GM23248 (cell line): ENCODE measurements at regions not wholly inside any gene's neighbourhood (a gene's known extent, or its start where the extent isn't known, plus 50 kb on each side); places are given as distances from the start of the nearest gene placed in this dataset.

Experiments
- DNase-seq: peaks from one replicate; pipeline ENCODE4 v3.0.0-alpha.2; 2015
- H2AFZ ChIP-seq: fragments of 200-600 bp; sonication (generic); 2 replicates; pipeline ENCODE4 v1.6.1; 2016; ENCODE audit warnings: antibody characterized with exemption
- H3F3A ChIP-seq: fragments of 200-600 bp; sonication (generic); 2 replicates; pipeline ENCODE4 v1.6.1; 2016; ENCODE audit warnings: mild to moderate bottlenecking, antibody characterized with exemption, mixed run types; ENCODE audit not compliant: insufficient read depth
- H3K27ac ChIP-seq: fragments of 200-600 bp; sonication (generic); 2 replicates; pipeline ENCODE4 v1.5.1; 2016; ENCODE audit warnings: mild to moderate bottlenecking
- H3K27me3 ChIP-seq: fragments of 200-600 bp; sonication (generic); replicated peaks from 2 replicates; pipeline ENCODE4 v1.6.1; 2016; ENCODE audit warnings: mild to moderate bottlenecking; ENCODE audit not compliant: insufficient read depth
- H3K36me3 ChIP-seq: fragments of 200-600 bp; sonication (generic); 2 replicates; pipeline ENCODE4 v1.6.1; 2016; ENCODE audit warnings: low read depth, mild to moderate bottlenecking
- H3K4me1 ChIP-seq: fragments of 200-600 bp; sonication (generic); 2 replicates; pipeline ENCODE4 v1.6.1; 2016; ENCODE audit warnings: mild to moderate bottlenecking; ENCODE audit not compliant: insufficient read depth
- H3K4me2 ChIP-seq: fragments of 200-600 bp; sonication (generic); one replicate; pipeline ENCODE4 v1.6.1; 2016; ENCODE audit warnings: mild to moderate bottlenecking; ENCODE audit not compliant: unreplicated experiment
- H3K4me3 ChIP-seq: fragments of 200-600 bp; sonication (generic); 2 replicates; pipeline ENCODE4 v1.5.1; 2016; ENCODE audit warnings: mild to moderate bottlenecking
- H3K79me2 ChIP-seq: fragments of 200-600 bp; sonication (generic); 2 replicates; pipeline ENCODE4 v1.6.1; 2016; ENCODE audit warnings: mild to moderate bottlenecking; ENCODE audit not compliant: insufficient read depth
- H3K9ac ChIP-seq: fragments of 200-600 bp; sonication (generic); 2 replicates; pipeline ENCODE4 v1.6.1; 2016; ENCODE audit warnings: mild to moderate bottlenecking
- H3K9me2 ChIP-seq: fragments of 200-600 bp; sonication (generic); 2 replicates; pipeline ENCODE4 v1.6.1; 2016; ENCODE audit warnings: mixed run types, mild to moderate bottlenecking, moderate library complexity; ENCODE audit not compliant: insufficient read depth
- H3K9me3 ChIP-seq: fragments of 200-600 bp; sonication (generic); one replicate; pipeline ENCODE4 v1.6.1; 2017; ENCODE audit warnings: low read depth
- H4K20me1 ChIP-seq: fragments of 200-600 bp; sonication (generic); 2 replicates; pipeline ENCODE4 v1.6.0; 2016; ENCODE audit not compliant: insufficient read depth
- EZH2 ChIP-seq: fragments of 200-600 bp; sonication (generic); IDR thresholded peaks from 2 replicates; pipeline ENCODE4 v1.6.1; 2018; ENCODE audit warnings: antibody characterized with exemption, mild to moderate bottlenecking; ENCODE audit not compliant: insufficient read depth, poor library complexity, severe bottlenecking
- EZH2phosphoT487 ChIP-seq: fragments of 200-600 bp; sonication (generic); IDR thresholded peaks from 2 replicates; pipeline ENCODE4 v1.6.1; 2018; ENCODE audit warnings: antibody characterized with exemption, moderate library complexity, mild to moderate bottlenecking, low read depth; ENCODE audit not compliant: insufficient read depth
- WGBS, 2 experiments: methylation state at CpG; one replicate each; pipeline ENCODE4 v1.1.6; 2015 to 2017; ENCODE audit warnings: low lambda C conversion rate in 2 of 2, low coverage in 1 of 2; ENCODE audit errors: missing lambda C conversion rate in 2 of 2; 5-methylcytosine and 5-hydroxymethylcytosine counted together
- in situ Hi-C: fragments of 300-500 bp; cut with MboI; formaldehyde crosslinking; loops from 2 replicates; pipeline ENCODE4 v1.15.0; 2020

DNA sequence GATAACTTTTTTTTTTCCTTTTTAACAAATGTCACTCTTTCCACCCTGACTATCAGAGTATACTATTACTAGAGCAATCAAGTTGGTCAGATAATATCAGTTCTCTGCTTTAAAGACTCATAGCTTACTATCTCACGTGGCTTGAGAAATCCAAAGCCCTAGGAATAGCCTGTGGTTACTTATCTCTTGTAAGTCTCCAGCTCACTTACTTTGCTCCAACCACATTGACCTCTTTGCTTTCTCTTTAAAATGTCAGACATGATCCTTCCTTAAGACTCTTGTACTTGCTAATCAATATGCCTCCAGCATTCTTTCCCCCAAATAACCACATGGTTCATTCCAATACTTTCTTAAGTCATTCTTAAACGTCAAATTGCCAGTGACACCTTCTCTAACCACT, 1292.2 kb downstream of the REEP3 start:
- Histone ChIP-seq H3K79me2 (no peaks in the 10 kb centered on the region), H3K9me3 (no peaks in the 10 kb centered on the region), H3K4me1 (no peaks in the 10 kb centered on the region), H3F3A (no peaks in the 10 kb centered on the region), H3K9ac (no peak overlapping the region), H3K27me3 (no peaks in the 10 kb centered on the region), H4K20me1 (no peaks in the 10 kb centered on the region), H3K36me3 (no peaks in the 10 kb centered on the region), H3K4me2 (no peak overlapping the region), H2AFZ (no peak overlapping the region), H3K4me3 (no peak overlapping the region), H3K9me2 (no peaks in the 10 kb centered on the region), H3K27ac (no peak overlapping the region)
- WGBS, 2 experiments = 2 to 6% methylated on average over 2 of the region's 2 CpGs
- no peak for TF ChIP-seq EZH2phosphoT487
- TF ChIP-seq EZH2 = no peak
- DNase-seq = no peak
- in situ Hi-C loops = no loop called here

DNA sequence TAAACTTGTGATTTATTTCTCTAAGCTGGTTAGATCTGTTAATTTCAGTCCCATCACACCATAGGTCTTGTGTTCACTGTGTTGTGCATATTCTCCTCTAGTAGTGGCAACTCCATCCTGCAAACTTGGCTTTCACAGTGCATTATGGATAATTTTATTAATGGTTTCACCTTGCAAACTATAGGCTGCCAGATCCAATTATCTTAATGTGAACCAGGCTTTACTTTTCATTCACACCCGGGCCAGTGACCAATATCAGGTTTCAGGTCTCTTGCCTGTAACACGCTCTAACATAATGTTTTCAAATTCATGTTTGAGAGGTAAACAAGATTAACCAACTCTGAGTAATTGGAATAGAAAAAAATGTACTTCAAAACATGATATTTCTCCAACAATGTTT, 1293.0 kb downstream of the REEP3 start:
- WGBS, 2 experiments = 5 to 6% methylated on average over 2 of the region's 2 CpGs
- H3K4me2 ChIP-seq = no peak overlapping the region
- no peak overlapping the region for H3K27ac ChIP-seq
- TF ChIP-seq EZH2 (no peak), EZH2phosphoT487 (no peak)
- H2AFZ ChIP-seq = no peak overlapping the region
- H4K20me1 ChIP-seq = no peaks in the 10 kb centered on the region
- no peaks in the 10 kb centered on the region for H3K36me3 ChIP-seq
- no peaks in the 10 kb centered on the region for H3K27me3 ChIP-seq
- H3F3A ChIP-seq = no peaks in the 10 kb centered on the region
- no peaks in the 10 kb centered on the region for H3K9me2 ChIP-seq
- H3K79me2 ChIP-seq = no peaks in the 10 kb centered on the region
- no peaks in the 10 kb centered on the region for H3K4me1 ChIP-seq
- H3K9ac ChIP-seq = no peak overlapping the region
- H3K4me3 ChIP-seq = no peak overlapping the region
- no peaks in the 10 kb centered on the region for H3K9me3 ChIP-seq
- no peak for DNase-seq
- in situ Hi-C loops = no loop called here

DNA sequence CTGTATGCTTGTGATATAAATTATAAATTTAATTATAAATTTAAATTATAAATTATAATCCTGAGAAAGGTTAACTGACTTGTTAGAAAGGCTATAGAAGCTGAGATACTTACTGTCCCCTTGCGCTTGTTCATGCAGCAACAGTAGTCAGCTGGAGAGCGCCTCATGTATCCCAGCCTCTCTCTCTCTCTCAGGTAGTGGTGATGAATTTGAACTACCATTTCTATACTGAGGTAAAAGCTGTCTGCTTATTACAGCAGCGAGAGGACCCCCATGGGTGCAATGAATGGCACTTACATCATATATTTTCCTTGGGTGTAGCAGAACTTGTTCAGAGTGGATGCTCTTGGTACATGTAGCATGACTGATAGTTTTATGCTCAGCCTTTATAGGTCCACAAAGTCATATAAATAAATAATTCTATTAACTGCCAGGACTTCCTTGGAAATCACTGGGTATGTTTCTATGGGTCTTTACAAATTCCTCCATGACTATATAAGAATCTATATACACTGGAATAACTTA, 1308.7 kb downstream of the REEP3 start:
- no peaks in the 10 kb centered on the region for H3K4me1 ChIP-seq
- no peak overlapping the region for H2AFZ ChIP-seq
- H3K9ac ChIP-seq = no peak overlapping the region
- H3K4me3 ChIP-seq = no peak overlapping the region
- no peaks in the 10 kb centered on the region for H3K9me2 ChIP-seq
- no peaks in the 10 kb centered on the region for H3K36me3 ChIP-seq
- in situ Hi-C loops = no loop called here
- H3K27ac ChIP-seq = no peak overlapping the region
- 26 to 32% methylated on average over 3 of the region's 3 CpGs for WGBS, 2 experiments
- no peaks in the 10 kb centered on the region for H4K20me1 ChIP-seq
- no peaks in the 10 kb centered on the region for H3F3A ChIP-seq
- no peaks in the 10 kb centered on the region for H3K79me2 ChIP-seq
- no peaks in the 10 kb centered on the region for H3K9me3 ChIP-seq
- no peak overlapping the region for H3K4me2 ChIP-seq
- no peak for DNase-seq
- no peak for TF ChIP-seq EZH2
- TF ChIP-seq EZH2phosphoT487 = no peak
- H3K27me3 ChIP-seq = no peaks in the 10 kb centered on the region

DNA sequence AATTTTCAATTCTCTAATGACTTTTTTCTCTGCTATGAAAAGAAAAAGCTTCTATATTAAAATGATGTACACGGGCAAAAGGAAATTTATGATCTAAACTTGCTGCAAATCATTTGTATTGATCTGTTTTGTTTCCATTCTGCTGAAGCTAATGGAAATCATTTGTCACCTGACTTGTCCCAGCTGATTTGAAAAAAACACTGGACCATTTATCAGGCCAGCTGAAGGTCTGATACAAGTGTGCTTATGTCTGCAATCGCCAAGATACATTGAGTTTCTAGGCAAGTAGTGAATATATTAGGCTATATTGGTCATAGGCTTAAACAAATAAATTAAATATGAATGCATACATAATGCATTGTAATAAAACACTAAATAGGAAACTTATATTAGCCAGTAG, 1309.7 kb downstream of the REEP3 start:
- Histone ChIP-seq H3F3A (no peaks in the 10 kb centered on the region), H3K9ac (no peak overlapping the region), H3K36me3 (no peaks in the 10 kb centered on the region), H3K9me2 (no peaks in the 10 kb centered on the region), H3K27ac (no peak overlapping the region), H3K9me3 (no peaks in the 10 kb centered on the region), H3K27me3 (no peaks in the 10 kb centered on the region), H3K4me1 (no peaks in the 10 kb centered on the region), H2AFZ (no peak overlapping the region), H3K4me2 (no peak overlapping the region), H3K79me2 (no peaks in the 10 kb centered on the region), H4K20me1 (no peaks in the 10 kb centered on the region), H3K4me3 (no peak overlapping the region)
- in situ Hi-C loops = no loop called here
- TF ChIP-seq EZH2phosphoT487 (no peak), EZH2 (no peak)
- DNase-seq = no peak
- WGBS, 2 experiments = 11 to 14% methylated on average over 2 of the region's 2 CpGs

DNA sequence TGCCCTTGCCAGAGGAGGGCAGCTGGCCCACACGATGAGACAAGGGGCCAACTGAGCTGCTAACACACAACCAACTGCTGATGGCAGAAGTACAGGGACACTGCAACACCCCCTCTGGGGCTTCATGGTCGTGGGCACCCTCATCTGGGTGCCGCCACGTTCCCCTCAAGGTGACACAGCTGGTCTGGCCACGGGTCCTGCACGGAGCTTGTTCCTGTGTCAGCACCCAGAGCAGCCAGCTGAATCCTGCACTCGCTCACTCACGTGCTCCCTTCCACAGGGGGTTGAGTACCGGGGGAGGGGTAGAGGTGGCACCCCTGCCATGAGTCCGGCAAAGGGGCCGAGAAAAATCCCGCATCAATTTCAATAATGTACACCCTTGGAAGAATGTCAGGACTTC, 1319.1 kb downstream of the REEP3 start:
- Histone ChIP-seq H4K20me1 (no peaks in the 10 kb centered on the region), H3K27me3 (no peaks in the 10 kb centered on the region), H3K9ac (no peak overlapping the region), H3K27ac (no peak overlapping the region), H3K9me3 (no peaks in the 10 kb centered on the region), H3K4me1 (no peaks in the 10 kb centered on the region), H3K36me3 (no peaks in the 10 kb centered on the region), H3F3A (no peaks in the 10 kb centered on the region), H3K4me3 (no peak overlapping the region), H2AFZ (no peak overlapping the region), H3K79me2 (no peaks in the 10 kb centered on the region), H3K4me2 (no peak overlapping the region), H3K9me2 (no peaks in the 10 kb centered on the region)
- 41 to 46% methylated on average over 12 of the region's 12 CpGs for WGBS, 2 experiments
- DNase-seq = no peak
- in situ Hi-C loops = no loop called here
- no peak for TF ChIP-seq EZH2
- TF ChIP-seq EZH2phosphoT487 = no peak
